H54 (cell line): ENCODE measurements at regions not wholly inside any gene's neighbourhood (a gene's known extent, or its start where the extent isn't known, plus 50 kb on each side); places are given as distances from the start of the nearest gene placed in this dataset.

Experiments
- DNase-seq: peaks from one replicate; pipeline ENCODE4 v3.0.0; 2011; ENCODE audit warnings: low spot score, mixed read lengths; ENCODE audit not compliant: insufficient read length
- FAIRE-seq: peaks from 3 replicates; lab custom pipeline; 2011; peaks lifted over from hg19 to GRCh38; lab: Jason Lieb, UNC
- POLR2A ChIP-seq: IDR thresholded peaks from 2 replicates; pipeline ENCODE4 v1.6.1; 2011; ENCODE audit warnings: low read depth, mild to moderate bottlenecking, low read length

DNA sequence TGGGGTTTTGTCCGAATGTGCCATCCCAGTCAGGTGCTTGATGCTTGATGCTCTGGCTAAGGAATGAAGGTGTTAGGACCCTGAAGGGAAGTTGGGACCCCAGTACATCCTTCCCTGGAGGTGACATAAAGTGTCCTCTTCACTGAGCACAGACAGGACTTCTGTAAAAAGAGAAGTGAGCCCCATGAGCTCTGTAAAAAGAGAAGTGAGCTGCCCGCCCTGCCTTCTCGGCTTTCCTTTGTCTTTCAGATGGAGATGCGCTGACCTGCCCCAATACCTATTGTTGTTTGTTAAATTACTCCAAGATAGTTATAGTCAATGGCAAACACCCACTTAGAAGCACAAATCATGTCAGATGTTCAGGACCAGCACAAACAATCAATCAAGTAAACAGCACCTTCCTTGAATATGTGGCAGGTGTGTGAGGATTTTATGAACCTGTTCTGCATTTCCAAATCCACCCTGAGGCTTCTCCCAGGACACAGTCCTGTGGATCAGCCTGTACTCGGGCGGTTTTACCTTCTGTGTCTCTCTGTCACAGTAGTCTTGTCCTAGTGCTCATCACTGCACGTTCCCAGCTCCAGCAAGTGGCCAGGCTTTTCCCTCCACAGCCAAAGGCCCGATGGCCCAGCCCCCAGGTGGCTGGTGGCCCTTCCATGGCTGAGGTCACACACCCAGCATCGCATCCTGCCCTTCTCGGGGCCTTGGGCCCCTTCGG lies 191.4 kb downstream of the MTRR start:
- FAIRE-seq (no peak), DNase-seq (no peak)
- TF ChIP-seq POLR2A = no peak

GRCh38 chr5:8060953-8061429 lies 192.0 kb downstream of the MTRR start:
- TF ChIP-seq POLR2A = no peak
- FAIRE-seq = no peak

DNA sequence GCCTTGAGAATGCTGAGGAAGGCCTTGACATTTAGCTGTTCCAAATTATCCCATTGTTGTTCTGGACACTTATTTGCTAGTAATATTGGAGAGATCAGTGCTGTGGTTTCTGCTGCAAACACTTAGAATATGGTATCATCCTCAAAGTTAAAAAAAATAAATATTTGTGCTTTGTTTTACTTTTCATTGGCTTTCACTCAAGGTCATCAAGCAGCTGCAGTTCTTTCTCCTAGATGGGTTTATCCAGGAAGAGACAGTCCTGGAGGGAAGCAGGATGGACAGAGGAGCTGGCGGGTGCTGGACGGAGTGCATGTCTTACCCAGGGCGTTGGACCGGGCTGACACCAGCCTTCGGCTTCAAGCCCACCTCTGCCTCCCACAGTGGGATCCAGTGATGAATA lies 193.6 kb downstream of the MTRR start:
- TF ChIP-seq POLR2A = no peak
- DNase-seq (no peak), FAIRE-seq (no peak)

More at GRCh38 chr5:8060953-8061429, 192.0 kb downstream of the MTRR start:
- no peak for DNase-seq

- no peak for FAIRE-seq
- no peak for TF ChIP-seq POLR2A
- DNase-seq = no peak
Observed at GRCh38 chr5:8068078-8068477, 199.1 kb downstream of the MTRR start.

- FAIRE-seq (no peak), DNase-seq (no peak)
- TF ChIP-seq POLR2A = no peak
Observed at GRCh38 chr5:8070138-8070537, 201.2 kb downstream of the MTRR start.

DNA sequence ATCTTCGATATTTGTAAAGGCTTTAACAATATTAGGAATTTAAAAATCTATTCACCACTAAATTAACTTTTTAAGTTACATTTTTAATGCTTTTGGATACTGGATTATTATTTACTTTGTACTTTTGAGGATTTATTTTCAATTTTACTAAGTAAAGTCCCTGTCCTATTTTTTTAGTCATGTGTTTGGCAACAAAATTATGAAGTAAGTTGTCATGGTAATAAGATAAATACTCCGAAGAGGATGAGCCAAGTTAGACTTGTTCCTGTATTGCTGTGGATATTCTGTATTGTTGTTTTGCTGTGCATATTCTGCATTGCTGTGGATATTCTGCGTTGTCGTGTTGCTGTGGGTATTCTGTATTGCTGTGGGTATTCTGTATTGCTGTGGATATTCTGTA lies 210.1 kb downstream of the MTRR start:
- TF ChIP-seq POLR2A = no peak
- DNase-seq (no peak), FAIRE-seq (no peak)

- no peak for TF ChIP-seq POLR2A
- no peak for FAIRE-seq
- DNase-seq = no peak
Observed at GRCh38 chr5:8081179-8081578, 212.2 kb downstream of the MTRR start.

- no peak for TF ChIP-seq POLR2A
- DNase-seq (no peak), FAIRE-seq (no peak)
Observed at GRCh38 chr5:8093669-8094068, 224.7 kb downstream of the MTRR start.

GRCh38 chr5:8094304-8094703 lies 225.4 kb downstream of the MTRR start:
- DNase-seq (no peak), FAIRE-seq (no peak)
- no peak for TF ChIP-seq POLR2A

GRCh38 chr5:8097146-8097545 lies 228.2 kb downstream of the MTRR start:
- FAIRE-seq = no peak
- no peak for TF ChIP-seq POLR2A
- no peak for DNase-seq

DNA sequence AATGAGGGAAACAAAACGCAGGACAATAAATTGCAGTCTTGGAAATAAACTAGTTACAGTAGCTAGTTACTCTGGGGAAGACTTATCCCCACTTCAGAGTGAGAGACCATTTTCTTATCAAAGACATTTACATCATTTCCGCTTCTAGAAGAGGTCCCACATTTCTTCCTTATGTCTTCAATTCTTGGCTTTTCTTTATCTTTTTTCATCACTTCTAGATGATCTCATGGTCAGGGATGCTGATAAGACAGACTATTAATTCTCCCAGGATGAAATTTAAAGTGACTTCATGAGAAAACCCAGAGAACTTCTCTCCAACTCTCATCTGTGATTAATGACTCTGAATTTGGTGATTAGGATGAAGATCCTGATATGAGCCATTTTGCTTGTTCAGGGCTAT lies 229.1 kb downstream of the MTRR start:
- DNase-seq (no peak), FAIRE-seq (no peak)
- no peak for TF ChIP-seq POLR2A

DNA sequence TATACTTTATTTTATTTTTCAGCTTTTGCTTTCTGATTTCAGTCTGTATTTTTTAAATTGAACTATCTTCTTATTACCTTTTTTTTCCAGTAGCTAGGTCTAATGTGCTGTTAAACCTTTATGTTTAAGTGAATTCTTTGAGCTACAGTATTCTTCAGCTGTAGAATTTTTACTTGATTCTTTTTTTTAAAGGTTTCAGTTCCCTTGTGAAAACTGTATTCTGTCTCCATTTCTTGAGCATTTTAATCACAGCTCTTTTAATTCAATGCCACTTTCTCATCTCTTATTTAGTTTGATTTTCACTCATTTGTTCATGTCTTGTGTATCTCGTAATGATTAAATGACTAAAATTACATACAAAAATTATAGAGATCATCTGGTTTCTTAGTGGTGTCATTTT lies 233.8 kb downstream of the MTRR start:
- no peak for FAIRE-seq

GRCh38 chr5:8114597-8115266 lies 245.8 kb downstream of the MTRR start:
- no peak for TF ChIP-seq POLR2A
- FAIRE-seq = no peak
- DNase-seq = no peak

More for the DNA sequence above, 233.8 kb downstream of the MTRR start:
- no peak for TF ChIP-seq POLR2A
- no peak for DNase-seq

DNA sequence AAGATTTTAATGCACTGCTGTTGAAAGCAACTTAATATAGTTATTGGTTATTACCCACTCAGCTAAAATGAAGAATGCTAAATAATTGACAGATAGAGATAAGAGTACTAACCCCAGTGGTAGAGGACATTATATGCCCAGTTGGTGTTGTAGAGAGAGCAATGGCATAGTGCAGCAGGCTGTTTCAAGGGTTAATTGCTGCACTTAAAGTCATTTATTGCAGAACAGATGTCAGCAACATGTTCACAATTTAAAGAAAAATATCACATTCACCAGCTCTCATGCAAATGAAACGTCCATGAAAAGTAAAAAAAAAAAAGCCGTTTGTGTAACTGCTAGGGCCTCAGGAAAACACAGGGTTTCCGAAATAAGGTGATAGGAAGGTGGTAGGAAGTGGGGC lies 254.6 kb downstream of the MTRR start:
- no peak for FAIRE-seq
- no peak for TF ChIP-seq POLR2A
- no peak for DNase-seq

- no peak for TF ChIP-seq POLR2A
- FAIRE-seq = no peak
- no peak for DNase-seq
Observed at GRCh38 chr5:8134609-8135008, 265.7 kb downstream of the MTRR start.

- FAIRE-seq (no peak), DNase-seq (no peak)
- TF ChIP-seq POLR2A = no peak
Observed at GRCh38 chr5:8135742-8136141, 266.8 kb downstream of the MTRR start.
